ENCODE measurements at regions not wholly inside any gene's neighbourhood (a gene's known extent, or its start where the extent isn't known, plus 50 kb on each side); places are given as distances from the start of the nearest gene placed in this dataset.

GRCh38 chr11:70698871-70699270 is 300.5 kb downstream of the CTTN start:
- no peak for TF ChIP-seq CTCF (IDR thresholded peaks at IDR 0.05)
- TF ChIP-seq POLR2A (IDR thresholded peaks at IDR 0.05), result no peak
